NK-92 treated with Interleukin-12 subunit alpha and Interleukin-12 subunit beta, amount 100 ng/mL, for 24 hours (cell line): ENCODE measurements at regions not wholly inside any gene's neighbourhood (a gene's known extent, or its start where the extent isn't known, plus 50 kb on each side); places are given as distances from the start of the nearest gene placed in this dataset.

ENCODE experiments used
- DNase-seq: peaks from one replicate; lab custom pipeline; 2025; lab: John Stamatoyannopoulos, UW

GRCh38 chr6:147621263-147621662, 112.8 kb downstream of the SAMD5 start:
- DNase-seq, result no peak

GRCh38 chr6:147621961-147622360, 113.5 kb downstream of the SAMD5 start:
- DNase-seq, result no peak

DNA sequence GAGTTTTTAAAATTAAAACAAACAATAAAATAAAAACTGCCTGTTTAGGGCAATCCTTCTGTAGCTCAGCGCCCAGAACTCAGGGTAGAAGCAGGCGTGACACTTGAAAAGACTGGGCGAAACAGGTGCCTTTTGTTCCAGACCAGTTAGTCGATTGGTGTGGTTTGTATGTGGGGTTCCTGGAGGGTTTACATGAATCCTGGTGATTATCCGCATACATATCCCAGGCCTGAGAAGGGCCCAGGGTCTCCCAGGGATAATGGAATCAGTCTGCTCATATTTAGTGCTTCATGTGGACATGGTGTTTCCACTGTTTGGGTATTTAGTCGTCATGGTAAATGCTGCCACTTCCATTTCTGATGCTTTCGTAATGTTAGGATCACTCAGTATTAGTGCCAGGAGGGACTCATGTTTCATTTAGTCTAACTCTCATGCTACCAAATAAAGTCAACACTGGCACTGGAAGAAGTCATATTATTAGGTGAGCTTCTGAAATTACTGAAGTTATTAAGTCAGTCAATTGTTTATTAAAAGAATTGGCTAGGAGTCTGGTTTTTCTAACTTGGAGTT, 116.5 kb downstream of the SAMD5 start:
- no peak for DNase-seq

GRCh38 chr6:147625946-147626345, 117.5 kb downstream of the SAMD5 start:
- DNase-seq, result no peak

GRCh38 chr6:147627411-147627810, 118.9 kb downstream of the SAMD5 start:
- no peak for DNase-seq

DNA sequence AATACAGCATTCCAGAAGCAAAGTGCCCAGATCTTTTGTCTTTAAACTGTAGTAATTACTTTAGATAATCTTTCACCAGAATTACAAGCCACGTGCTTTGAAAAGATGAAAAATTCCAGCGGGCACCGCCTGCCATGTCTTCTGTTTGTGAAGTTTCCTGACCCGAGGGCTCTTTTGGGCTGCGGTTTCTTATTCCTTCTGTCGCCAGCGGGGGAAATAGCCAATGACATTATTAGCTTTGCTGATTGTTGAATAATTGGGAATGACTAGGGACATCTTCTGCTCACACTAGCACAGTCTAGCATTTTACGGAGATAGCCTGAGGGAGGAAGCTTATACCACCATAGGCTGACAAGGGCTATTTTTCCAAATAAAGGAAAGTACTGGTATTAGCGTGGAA, 124.7 kb downstream of the SAMD5 start:
- DNase-seq, result no peak

DNA sequence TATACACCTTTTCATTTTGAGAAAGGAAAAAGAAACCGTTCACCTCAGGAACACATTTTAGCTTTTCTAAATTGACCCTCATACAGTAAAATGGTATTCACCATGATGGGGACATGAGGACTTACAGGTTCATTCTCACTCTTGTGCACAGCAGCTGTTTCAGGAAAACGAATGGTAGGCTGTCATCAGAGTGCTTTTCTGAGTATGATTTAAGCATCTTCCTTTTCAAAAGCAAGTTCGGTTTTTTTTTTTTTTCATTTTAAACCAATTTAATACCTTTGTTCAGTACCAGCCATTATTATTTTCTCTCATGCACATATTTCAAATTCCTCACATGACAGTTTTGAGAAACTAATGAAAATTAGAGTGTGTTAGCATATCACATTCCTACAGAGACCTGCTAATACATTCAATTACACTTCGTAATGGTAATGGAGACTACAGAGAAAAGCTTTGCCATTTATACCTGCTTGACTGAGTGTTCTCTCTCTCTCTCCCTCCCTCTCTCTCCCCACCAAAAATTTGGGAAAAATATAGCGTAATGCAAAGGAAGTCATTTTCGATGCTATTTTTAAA, 129.2 kb downstream of the SAMD5 start:
- no peak for DNase-seq

- no peak for DNase-seq
Measured at GRCh38 chr6:147639279-147639678, 130.8 kb downstream of the SAMD5 start.

DNA sequence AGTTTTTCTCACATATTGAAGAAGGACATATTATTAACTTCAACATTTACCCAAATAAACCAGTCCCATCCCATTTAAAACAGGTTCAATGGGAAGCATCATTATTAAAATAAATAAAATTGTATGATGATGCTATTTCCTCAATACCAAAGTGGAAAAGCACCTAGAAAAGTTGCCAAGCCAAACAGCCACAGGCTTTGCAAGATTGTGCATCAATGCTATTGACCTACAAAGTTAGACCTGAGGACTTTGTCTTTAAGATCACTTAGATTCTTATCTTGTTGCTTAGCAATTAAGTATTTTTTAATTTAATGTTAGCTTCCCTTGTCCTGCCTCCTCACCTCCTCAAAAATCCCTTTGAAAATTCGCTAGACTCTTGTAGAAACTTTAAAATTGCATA, 132.1 kb downstream of the SAMD5 start:
- DNase-seq, result no peak

GRCh38 chr6:147641511-147641910, 133.0 kb downstream of the SAMD5 start:
- DNase-seq, result no peak

DNA sequence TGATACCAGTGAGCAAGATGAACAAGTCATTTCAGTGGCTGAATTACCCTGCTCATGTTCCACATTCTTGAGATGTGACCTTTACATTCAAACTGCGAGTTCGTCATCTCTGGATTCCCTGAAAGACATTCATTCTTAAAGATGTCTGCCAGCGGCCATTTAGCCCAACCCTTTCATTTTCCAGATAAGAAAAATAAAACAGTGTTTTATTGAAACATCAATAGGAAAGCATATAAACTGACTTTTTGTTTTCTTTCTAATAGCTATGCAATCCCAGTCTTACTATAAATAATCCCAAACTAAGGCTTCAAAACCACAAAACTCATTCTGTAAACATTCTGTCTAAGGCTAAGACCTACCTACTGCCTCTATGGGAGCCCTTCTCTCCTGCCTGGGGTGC, 134.0 kb downstream of the SAMD5 start:
- DNase-seq, result no peak

DNA sequence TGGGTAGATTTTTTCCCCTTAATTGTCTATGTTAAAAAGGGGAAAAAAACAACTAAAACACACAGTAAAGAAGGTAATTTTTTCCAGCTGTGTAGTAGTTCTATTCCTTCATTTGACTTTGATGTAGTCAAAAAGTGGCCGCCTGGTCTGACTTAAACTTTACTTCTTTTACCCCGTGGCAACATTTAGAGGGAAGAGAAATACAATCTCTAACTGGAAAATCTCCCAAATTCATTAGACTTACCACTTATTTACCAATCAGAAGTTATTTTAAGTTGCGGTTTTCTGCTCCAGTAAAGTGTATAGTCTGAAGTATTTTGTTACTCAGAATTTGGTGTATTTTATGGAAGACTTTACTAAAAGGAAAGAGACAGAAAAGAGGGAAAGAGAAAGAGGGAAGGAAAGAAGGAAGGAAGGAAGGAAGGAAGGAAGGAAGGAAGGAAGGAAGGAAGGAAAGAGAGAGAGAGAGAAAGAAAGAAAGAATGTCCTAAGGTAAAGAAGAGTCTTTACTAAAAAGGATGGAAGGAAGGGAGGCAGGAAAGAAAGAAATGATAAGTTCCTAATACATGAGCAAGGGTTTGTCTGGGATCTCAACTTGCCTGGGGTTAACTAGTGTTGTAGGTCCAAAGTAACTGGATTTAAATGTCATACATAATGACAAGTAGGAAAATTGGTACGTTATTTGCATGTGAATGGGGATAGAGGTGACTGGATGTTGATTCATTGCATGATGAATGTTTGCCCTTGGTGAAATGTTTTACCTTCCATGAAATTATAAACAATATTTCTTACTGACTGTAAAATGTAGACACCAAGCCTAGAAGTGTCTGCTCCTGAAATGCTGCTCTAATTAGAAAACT, 135.1 kb downstream of the SAMD5 start:
- no peak for DNase-seq

- DNase-seq, result no peak
Measured at GRCh38 chr6:147648916-147649315, 140.4 kb downstream of the SAMD5 start.

GRCh38 chr6:147651249-147652063, 143.0 kb downstream of the SAMD5 start:
- no peak for DNase-seq

DNA sequence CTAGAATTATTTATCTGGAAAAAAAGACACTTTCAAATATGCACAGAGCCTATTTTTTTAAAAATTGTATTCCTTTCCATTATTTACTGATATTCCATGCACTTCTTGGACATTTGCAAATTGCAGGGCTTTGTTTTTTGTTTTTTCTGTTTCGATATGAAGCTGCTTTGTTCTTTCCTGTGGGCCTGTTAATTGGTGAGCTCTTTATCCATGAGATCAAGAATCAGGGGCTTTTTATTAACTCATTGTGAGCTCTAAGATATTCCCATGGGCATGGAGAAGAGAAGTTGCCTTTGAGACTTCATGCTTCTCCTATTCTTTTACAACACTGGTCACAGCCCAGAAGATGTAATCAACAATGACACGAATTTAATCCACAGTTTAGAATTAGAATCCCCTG, 145.1 kb downstream of the SAMD5 start:
- DNase-seq, result no peak

- no peak for DNase-seq
Measured at GRCh38 chr6:147654103-147654845, 145.8 kb downstream of the SAMD5 start.

- no peak for DNase-seq
Measured at GRCh38 chr6:147660334-147661311, 152.1 kb downstream of the SAMD5 start.

DNA sequence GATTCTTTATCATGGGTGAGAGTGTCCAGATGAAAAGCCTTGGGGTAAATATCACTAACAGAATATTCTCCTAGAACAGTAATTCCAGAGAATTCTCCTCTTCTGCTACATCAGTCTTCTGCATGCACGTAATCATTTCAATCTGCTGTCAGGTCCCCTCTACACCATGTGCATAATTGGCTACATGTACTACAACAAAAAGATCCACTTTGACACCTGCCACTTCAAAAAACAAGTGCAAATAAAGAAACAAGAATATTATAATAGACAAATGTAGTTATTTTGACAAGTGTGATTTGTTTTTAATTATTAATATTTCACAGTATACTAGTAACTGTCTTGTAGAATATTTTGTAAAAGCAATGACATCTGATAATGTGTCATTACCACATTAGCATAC, 154.2 kb downstream of the SAMD5 start:
- no peak for DNase-seq

DNA sequence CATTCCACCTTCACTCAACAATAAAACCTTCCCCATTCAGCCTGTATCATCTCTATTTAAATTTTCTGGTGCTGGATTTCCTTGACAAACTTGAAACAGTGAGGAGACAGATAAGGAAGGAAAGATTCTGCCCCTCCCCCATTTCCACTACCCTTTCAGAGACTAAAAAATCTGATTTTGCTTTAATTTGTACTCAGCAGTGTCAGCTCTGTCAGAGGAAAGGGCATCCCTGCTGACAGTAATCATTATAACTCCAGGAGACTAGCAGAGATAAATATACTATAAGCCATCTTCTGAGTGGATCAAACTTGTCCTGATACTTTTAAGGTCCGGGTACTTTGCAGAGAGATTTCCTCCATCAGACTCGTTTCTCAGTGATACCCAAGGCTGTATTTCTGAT, 155.6 kb downstream of the SAMD5 start:
- DNase-seq, result no peak

- no peak for DNase-seq
Measured at GRCh38 chr6:147666255-147666654, 157.8 kb downstream of the SAMD5 start.

GRCh38 chr6:147667082-147667481, 158.6 kb downstream of the SAMD5 start:
- no peak for DNase-seq
